ENCODE measurements at regions not wholly inside any gene's neighbourhood (a gene's known extent, or its start where the extent isn't known, plus 50 kb on each side); places are given as distances from the start of the nearest gene placed in this dataset.

DNA sequence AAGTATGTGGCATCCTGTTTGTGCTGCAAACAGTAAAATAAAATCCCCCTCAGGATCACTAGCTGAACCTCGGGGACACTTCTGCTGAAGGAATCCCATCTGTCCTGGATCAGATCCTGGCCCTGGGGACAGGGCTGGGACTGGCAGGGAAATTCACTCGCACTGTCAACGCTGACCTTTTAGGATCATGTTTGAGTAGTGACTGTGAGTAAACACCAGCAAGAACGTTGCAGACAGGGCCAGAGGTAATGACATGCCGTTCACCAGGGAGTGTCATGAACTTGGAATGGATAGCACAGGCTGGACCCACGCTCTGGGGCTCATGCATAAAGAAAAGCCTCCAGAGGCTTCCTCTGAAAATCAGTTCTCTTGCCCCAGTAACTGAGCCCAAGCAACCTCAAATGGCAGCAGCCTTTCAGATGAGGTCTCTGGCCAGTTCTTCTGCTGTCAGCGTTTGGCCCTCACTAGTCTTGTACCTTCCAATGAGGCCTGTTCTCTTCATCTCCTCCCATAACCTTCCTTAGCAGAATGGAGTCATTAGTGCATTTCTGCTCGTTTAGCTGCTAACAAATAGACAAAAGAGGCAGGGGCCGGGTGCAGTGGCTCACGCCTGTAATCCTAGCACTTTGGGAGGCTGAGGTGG, 51.0 kb upstream of the BARX2 start:
- DNase-seq (ENCODE audit: low read depth): no peak

DNA sequence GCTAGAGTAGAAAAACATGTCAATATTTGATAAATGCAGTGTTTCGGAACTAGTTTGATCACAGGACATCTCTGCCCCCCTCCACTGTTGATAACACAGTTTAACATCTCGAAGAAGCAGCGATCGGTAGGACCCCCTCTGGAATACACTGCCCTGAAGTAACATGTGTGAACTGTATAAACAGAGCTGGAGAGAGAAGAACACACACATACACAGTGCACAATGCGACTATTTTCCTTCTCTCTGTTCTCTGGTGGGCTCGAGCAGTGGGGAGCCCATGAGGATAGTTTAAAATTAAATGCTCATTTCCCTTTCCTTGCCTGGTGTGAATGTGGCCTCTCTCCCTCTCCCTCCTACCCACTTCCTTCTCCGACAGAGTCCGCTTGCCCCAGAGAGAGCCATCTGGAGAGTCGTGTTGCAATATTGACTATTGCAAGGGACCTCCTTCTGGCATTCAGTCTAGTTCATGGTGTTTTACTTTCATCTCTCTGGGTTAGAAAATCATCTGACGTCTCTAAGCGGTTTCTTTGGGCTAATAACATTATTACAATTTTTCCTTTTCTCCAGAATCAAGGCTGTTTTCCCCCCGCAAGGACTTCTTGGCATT, 51.6 kb upstream of the BARX2 start:
- DNase-seq (ENCODE audit: low read depth): no peak

GRCh38 chr11:129322941-129323340, 52.7 kb upstream of the BARX2 start:
- no peak for DNase-seq (ENCODE audit: low read depth)

DNA sequence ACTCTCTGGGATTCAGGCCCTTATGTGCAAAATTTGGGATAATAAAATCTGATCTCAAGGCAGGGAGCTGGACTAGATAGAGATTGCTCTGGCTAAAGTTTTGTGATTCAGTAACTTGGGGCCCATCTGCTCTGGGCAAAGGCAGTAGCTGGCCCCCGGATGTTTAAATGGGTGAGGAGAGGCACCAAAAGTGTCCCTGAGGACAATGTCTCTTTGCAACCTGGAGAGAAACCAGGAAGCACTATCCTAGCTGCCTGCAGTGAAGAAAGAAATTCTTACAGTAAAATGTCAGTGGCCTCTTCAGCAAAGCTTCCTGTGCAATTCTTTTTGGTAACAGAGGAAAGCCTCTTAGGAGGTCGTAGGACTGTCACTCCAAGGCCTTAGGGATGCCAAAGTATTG, 54.6 kb upstream of the BARX2 start:
- no peak for DNase-seq (ENCODE audit: low read depth)

DNA sequence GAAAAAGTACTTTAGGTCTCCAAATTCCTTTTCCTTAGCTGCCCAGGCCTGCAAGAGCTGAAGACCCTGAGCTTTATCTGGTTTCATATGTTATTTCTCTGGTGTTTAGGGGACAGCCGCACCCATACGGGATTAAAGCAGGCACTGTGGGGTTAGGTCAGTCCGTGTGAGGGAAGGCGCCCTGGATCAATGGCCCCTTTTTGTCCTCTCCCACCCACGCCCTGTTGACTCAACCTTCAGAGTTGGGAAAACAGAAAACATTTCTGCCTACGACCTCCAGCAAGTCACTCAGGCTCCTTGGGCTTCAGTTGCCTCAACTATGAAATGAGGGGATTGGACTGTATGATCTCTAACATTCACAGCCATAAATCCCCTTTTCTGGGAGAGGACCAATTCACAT, 55.2 kb upstream of the BARX2 start:
- DNase-seq (ENCODE audit: low read depth): no peak

- DNase-seq (ENCODE audit: low read depth): no peak
Observed at GRCh38 chr11:129319751-129320150, 55.9 kb upstream of the BARX2 start.

- DNase-seq (ENCODE audit: low read depth): no peak
Observed at GRCh38 chr11:129319201-129319600, 56.4 kb upstream of the BARX2 start.

- DNase-seq (ENCODE audit: low read depth): no peak
Observed at GRCh38 chr11:129317571-129317970, 58.1 kb upstream of the BARX2 start.

- DNase-seq (ENCODE audit: low read depth): no peak
Observed at GRCh38 chr11:129316781-129317180, 58.9 kb upstream of the BARX2 start.

DNA sequence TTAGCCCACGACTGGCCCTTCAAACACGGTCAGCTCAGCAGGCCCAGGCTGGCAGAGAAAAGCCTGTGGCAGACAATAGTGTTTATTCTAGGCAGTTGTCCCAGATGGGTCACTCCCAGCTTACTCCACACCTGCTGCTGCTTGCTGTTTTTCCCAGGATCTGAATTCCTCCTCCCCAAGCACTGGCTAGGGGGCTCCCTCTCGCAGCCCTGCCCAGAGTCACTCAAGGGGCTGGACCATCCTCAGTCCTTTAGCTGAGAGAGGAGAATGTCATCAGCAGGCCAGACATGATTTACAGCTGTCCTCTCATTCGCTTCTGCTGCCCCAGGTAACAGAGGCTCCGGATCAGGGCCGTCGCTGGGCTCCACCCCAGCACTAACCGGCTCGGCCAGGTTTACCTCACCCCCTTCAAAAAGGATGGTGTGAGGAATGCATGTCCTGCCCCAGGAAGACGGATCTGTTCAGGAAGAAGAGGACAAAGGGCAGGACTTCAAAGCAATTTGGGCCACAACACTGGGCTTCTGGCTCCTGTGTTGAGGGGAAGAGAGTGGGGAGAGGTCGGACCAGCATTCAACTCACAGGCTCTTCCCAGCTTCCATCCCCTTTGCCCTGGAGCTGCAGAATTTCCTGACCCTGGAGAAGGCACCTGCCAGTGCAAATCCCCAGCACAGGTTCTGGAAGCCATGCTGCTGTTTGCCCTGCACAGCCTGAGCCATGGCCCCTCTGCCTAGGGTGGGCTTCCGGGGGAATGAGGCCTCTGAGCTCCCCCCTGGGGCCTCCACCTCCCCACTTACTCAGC, 59.7 kb upstream of the BARX2 start:
- DNase-seq (ENCODE audit: low read depth): no peak

GRCh38 chr11:129314371-129314770, 61.3 kb upstream of the BARX2 start:
- DNase-seq (ENCODE audit: low read depth): no peak

- no peak for DNase-seq (ENCODE audit: low read depth)
Observed at GRCh38 chr11:129313541-129314297, 61.9 kb upstream of the BARX2 start.

- DNase-seq (ENCODE audit: low read depth): no peak
Observed at GRCh38 chr11:129312730-129313503, 62.7 kb upstream of the BARX2 start.

- DNase-seq (ENCODE audit: low read depth): no peak
Observed at GRCh38 chr11:129308241-129308865, 67.3 kb upstream of the BARX2 start.

- no peak for DNase-seq (ENCODE audit: low read depth)
Observed at GRCh38 chr11:129307162-129307561, 68.5 kb upstream of the BARX2 start.

GRCh38 chr11:129302386-129303101, 73.1 kb upstream of the BARX2 start:
- no peak for DNase-seq (ENCODE audit: low read depth)

DNA sequence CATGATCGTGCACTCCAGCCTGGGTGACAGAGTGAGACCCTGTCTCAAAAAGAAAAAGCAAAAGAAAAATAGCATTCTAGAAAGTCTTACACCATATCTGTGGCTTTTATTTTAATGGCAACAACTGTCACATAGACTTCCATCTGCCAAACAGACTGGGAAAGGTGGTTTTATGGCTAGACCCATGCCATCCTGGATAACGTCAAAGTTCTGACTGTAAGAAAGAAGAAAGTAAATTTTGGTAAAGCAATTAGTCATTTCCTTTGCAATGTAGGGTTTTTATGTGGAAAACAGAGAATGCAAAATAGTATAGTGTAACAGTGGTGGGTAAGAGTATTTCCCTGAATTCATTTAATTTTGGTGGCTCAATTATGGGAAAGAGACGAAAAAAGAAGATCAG, 75.5 kb upstream of the BARX2 start:
- no peak for DNase-seq (ENCODE audit: low read depth)

- DNase-seq (ENCODE audit: low read depth): no peak
Observed at GRCh38 chr11:129298988-129299387, 76.7 kb upstream of the BARX2 start.

DNA sequence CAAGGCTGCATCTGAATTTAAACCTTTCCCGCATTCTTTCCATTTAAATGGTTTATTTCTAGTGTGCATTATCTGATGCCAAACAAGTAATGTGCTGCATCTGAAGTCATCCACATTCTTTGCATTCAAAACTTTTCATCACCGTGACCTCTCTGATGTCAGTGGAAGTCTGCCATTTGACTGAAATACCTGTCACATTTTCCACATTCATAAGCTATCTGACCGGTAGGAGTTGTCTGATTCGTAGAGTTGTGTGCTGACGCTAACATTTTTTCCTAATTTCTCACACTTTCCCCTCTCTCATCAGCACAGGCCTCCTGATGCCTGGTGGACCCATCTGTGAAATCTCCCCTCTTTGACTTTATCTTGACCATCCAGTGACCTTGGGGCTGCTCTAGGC, 79.9 kb upstream of the BARX2 start:
- no peak for DNase-seq (ENCODE audit: low read depth)

GRCh38 chr11:129292771-129293170, 82.9 kb upstream of the BARX2 start:
- DNase-seq (ENCODE audit: low read depth): no peak

DNA sequence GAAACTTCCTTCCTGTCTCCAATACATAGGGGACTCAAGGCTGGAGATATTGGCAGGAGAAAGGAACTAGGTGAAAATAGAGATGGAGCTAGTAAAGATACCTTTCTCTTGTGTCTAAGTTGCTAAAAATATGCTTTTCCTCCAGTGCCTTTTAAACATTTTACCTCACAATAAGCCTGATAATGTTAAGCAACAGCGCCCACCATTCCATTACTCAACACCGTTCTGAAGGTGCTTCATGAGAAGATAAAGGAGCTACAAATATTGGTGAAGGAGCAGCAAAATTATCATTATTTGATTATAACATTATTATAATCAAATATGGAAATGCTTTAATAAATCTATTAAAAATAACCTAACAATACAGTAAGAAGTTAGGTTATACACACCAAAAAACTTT, 83.6 kb upstream of the BARX2 start:
- no peak for DNase-seq (ENCODE audit: low read depth)

All from stimulated activated CD8-positive, alpha-beta memory T cell treated with anti-CD3 and anti-CD28 coated beads, Interleukin-4, amount 100 ng/mL, for 24 hours (primary cell).